NCI-H748 (cell line): ENCODE measurements at regions not wholly inside any gene's neighbourhood (a gene's known extent, or its start where the extent isn't known, plus 50 kb on each side); places are given as distances from the start of the nearest gene placed in this dataset.
A peak's percentile ranks its signal among the peaks of the same experiment; 100 is the strongest.

Experiments used
- DNase-seq: peaks from one replicate; lab custom pipeline; 2025; ENCODE audit not compliant: unreplicated experiment; lab: John Stamatoyannopoulos, UW

DNA sequence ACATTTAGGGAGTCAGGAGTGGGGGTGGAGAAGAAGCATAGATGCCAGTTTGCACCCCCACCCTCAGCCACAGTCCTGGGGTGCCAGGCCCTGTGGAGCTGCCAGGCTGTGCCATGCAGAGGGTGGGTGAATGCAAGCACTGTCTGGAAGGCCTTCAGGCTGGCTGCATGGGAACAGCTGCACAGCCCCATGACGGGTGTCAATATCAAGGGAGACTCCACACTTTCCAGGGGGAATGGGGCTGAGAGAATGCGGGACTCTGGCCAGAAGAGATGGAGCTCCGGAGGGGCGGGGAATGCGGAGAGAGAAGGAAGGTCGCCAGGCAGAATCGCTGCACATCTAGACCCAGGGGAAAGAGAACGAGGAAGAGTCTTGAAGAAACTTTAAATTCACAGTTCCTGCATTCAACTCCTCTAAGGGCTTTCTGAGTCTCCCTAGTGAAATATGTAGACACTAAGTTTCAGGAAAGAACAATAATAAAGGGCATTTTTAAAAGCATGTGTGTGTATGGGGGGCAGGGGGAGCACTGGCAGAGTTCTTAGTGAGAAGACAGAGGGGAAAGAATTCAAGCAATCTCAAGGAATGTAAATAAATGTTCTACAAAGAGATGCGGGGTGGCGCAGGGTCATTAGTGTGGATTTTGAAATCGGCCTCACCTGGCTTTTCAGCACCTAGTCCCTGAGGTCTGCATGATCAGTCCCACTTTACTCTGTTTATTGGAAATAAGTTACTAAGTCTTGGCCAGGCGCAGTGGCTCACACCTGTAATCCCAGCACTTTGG, 59.1 kb downstream of the BOD1 start:
- no peak for DNase-seq

GRCh38 chr5:173556142-173557028, 60.1 kb downstream of the BOD1 start:
- no peak for DNase-seq

- peak; percentile 60 for DNase-seq
These were observed 61.3 kb downstream of the BOD1 start for GRCh38 chr5:173554989-173555705.

DNA sequence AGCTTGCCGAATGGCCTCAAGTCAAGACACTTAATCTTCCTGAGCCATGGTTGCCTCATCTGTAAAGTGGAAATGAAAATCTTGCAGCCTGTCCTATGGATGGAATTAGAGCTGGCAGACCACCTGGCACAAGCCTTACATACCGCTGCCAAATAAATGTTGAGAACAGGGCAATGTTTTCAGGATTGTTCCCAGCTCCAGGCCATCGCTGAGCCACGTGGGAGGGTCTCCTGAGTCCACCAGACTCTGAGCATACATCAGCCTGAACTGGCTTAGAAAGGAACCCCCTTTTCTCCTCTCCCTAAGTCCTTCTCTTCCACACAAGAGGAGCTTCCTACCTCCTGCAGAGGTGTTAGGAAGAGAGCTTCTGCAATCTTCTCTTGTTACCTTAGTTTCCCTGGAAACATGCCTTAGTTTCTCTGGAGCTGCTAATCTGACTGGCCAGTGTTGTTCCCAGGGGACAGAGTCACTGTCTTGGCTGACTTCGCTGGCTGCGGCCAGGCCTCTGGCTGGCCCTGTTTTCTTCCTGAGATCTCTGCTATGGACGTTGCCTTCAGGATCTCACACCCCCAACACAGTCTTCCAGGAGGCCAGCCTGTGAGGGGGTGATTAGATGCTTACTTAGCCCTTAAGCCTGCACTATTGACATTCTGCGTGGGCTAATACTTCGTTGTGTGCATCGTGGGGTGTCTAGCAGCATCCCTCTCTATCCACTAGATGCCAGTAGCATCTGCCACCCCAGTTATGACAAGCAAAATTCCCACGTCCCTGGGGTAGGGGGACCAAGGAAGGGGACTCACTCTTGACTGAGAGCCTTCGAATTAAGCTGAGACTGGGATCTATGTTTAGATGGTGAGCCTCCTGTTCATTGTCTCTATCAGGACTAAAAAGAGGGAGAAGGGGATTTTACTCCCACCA, 62.2 kb downstream of the BOD1 start:
- no peak for DNase-seq

- no peak for DNase-seq
These were observed 65.8 kb downstream of the BOD1 start for GRCh38 chr5:173550641-173551040.

DNA sequence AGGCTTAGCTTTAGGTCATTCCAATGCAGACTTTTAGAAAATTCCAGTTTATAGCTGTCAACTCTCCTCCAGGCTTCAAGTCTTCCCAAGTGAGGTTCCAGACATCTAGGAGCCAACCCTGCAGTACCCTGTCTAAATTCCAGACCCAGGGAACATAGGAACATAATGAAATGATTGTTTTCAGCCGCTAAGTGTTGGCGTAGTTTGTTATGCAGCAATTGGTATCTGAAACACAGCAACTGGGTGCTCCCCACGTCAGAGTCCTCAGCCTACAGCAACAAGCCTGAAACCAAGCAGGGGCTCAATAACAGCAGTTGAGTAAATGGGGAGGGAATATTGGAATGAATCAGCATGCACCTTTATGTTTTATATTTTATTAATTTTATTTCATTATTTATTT, 66.8 kb downstream of the BOD1 start:
- DNase-seq = no peak

DNA sequence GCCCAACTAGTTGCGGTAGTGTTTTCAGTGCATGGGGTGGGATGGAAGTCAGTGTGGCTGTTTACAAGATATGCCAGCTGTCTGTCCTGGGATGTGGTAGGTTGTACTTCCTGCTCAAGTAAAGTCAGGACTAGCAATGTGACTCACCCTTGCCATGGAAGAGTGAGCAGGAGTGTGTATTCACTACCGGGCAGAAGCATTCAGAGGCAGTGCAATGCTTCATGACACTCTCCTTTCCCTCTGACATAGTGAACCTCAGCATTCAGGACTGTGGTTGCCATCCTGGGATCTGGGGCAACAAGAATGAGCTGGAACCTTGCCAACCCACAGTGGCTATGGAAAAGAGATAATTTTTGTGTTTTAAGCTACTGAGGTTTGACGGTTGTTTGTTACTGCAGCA, 68.9 kb downstream of the BOD1 start:
- no peak for DNase-seq

DNA sequence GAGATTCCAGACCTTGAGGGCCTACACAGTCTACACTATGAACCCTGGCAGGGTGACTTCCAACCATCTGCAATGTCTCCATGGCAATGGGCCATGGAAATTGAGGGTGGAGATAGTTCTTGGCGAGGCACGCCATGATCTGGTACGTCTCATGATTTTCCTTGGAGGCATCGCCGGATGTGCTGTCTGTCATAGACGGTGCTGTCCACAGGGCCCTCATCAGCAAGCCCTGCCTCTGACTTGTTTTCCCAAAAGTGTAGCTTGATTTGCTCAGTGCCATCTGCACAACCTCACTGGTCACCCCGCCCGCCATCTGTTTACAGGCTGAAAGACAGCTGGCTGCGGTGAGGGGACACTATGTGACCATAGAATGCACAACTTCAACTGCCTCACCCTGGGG, 73.5 kb downstream of the BOD1 start:
- DNase-seq = no peak

- no peak for DNase-seq
These were observed 74.3 kb downstream of the BOD1 start for GRCh38 chr5:173542159-173542558.

DNA sequence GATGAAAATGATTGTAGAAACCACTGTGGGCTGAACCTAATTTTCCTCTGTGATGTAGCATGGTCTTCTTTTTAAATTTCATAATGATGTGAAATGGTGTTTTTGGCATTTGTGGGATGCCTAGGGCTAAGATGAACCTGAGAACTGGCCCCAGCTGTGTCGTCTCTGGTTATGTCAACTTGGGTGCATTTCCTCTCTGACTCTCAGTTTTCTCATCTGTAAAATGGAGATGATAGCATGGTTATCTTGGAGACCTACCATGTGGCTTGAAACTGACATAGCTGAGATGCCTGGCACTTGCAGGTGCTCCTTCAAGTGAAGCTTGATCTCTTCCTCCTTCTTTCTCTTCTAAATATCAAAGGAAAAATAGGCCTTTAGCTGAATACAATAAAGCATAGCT, 77.8 kb downstream of the BOD1 start:
- no peak for DNase-seq

- DNase-seq = no peak
These were observed 78.4 kb downstream of the BOD1 start for GRCh38 chr5:173538018-173538417.

- no peak for DNase-seq
These were observed 79.2 kb downstream of the BOD1 start for GRCh38 chr5:173537228-173537627.

DNA sequence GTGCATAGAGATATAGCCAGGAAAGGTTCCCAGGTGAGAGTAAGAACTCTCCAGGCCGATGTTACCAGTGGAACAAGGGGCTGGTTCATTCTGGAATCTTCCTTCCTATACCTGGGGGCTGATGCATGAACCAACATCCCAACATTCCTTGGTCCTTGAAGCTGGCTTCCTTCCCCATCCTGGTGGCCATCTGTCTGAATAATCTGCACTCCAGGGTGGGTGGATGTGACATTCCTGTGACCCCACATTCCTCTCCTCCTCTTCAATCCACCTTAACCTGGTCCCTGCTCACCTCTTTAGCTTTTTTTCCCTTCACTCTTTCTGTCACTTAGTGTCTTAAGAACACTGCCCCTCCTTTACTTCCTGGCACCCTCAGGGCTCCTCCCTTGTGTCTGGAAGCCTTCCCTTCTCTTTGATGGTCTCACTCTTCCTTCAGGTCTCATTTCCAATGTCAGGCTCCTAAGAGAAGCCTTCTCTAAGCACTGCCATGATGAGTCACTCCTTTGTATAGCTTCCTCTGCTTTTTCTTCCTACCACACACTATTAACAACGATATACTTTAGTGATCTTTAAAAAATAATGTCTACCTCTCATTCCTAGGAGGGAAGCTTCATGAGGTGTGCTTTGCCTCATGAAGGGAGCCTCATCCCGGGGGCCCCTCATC, 80.3 kb downstream of the BOD1 start:
- DNase-seq = no peak

GRCh38 chr5:173535166-173535975, 81.1 kb downstream of the BOD1 start:
- DNase-seq = no peak

DNA sequence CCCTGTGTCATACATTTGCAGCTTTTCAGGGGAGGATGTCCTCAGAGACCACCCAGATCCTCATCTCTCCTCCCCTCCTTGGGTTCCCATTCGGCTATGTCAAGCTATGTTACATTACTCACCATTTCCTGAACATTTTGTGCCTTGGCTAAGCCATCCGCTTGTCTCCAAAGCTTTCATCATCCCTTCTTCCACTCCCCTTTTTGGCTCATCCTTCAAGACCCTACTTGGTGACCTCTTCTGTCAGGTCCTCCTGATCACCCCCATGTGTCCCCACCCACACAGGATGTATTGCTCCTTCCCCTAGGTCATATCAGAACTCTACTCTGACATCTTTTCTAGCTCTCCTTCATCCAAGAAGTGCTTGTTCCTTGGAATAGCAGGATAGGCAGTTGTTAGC, 81.8 kb downstream of the BOD1 start:
- DNase-seq = no peak

GRCh38 chr5:173534031-173534430, 82.4 kb downstream of the BOD1 start:
- DNase-seq = peak; percentile 10

DNA sequence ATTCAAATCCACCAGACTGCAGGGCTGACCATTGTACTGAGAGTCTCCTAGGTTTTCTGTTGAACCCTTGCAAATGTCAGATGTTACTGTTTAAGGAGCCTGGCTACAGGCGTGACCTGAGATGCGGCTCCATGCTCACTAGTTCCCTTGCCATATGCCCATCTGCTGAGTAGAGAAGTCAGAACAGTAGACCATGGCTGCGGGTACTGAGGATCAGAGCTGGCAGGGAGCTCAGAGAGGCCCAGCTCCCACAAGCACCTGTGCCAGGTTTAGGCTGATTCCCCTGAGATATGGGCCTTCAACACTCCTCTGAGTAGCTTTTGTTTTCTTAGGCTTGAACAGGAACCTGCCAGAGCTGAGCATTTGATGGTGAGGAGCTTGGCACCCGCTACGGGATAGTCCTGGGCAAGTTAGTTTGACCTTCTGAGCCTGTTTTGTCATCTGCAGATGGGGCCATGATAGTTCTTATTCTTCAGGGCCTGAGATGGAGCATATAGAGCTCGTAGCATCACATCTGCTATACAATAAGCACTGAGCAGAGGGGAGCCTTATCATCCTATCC, 83.7 kb downstream of the BOD1 start:
- no peak for DNase-seq

- DNase-seq = no peak
These were observed 84.6 kb downstream of the BOD1 start for GRCh38 chr5:173531863-173532262.

GRCh38 chr5:173530547-173530946, 85.9 kb downstream of the BOD1 start:
- DNase-seq = no peak
